GM18868 (cell line): ENCODE measurements at regions not wholly inside any gene's neighbourhood (a gene's known extent, or its start where the extent isn't known, plus 50 kb on each side); places are given as distances from the start of the nearest gene placed in this dataset.
A peak's percentile ranks its signal among the peaks of the same experiment; 100 is the strongest.

ENCODE experiments used
- ATAC-seq: cut with Tn5 transposase; IDR thresholded peaks from one replicate; pipeline ENCODE4 v1.9.1; 2021; ENCODE audit warnings: mild to moderate bottlenecking, moderate library complexity; ENCODE audit not compliant: unreplicated experiment

GRCh38 chr4:129394635-129395034, 298.7 kb downstream of the C4orf33 start:
- no peak for ATAC-seq

- no peak for ATAC-seq
Measured at GRCh38 chr4:129403848-129404247, 307.9 kb downstream of the C4orf33 start.

GRCh38 chr4:129410115-129410514, 314.2 kb downstream of the C4orf33 start:
- ATAC-seq: no peak

GRCh38 chr4:129415004-129415403, 319.1 kb downstream of the C4orf33 start:
- ATAC-seq: no peak

- no peak for ATAC-seq
Measured at GRCh38 chr4:129420637-129421036, 324.7 kb downstream of the C4orf33 start.

GRCh38 chr4:129422277-129422676, 326.3 kb downstream of the C4orf33 start:
- no peak for ATAC-seq

GRCh38 chr4:129428454-129428853, 332.5 kb downstream of the C4orf33 start:
- no peak for ATAC-seq

GRCh38 chr4:129429581-129430320, 333.8 kb downstream of the C4orf33 start:
- peak; percentile 47 for ATAC-seq

- no peak for ATAC-seq
Measured at GRCh38 chr4:129437347-129437746, 341.4 kb downstream of the C4orf33 start.

- no peak for ATAC-seq
Measured at GRCh38 chr4:129438456-129438981, 342.6 kb downstream of the C4orf33 start.

- ATAC-seq: no peak
Measured at GRCh38 chr4:129446074-129446473, 350.1 kb downstream of the C4orf33 start.

- ATAC-seq: no peak
Measured at GRCh38 chr4:129453524-129454200, 357.7 kb downstream of the C4orf33 start.

GRCh38 chr4:129455482-129455881, 359.5 kb downstream of the C4orf33 start:
- ATAC-seq: no peak

GRCh38 chr4:129468624-129469023, 372.7 kb downstream of the C4orf33 start:
- no peak for ATAC-seq

GRCh38 chr4:129474698-129475097, 378.7 kb downstream of the C4orf33 start:
- no peak for ATAC-seq

GRCh38 chr4:129481107-129481506, 385.2 kb downstream of the C4orf33 start:
- ATAC-seq: no peak

- no peak for ATAC-seq
Measured at GRCh38 chr4:129488427-129488826, 392.5 kb downstream of the C4orf33 start.

- ATAC-seq: no peak
Measured at GRCh38 chr4:129490516-129490915, 394.6 kb downstream of the C4orf33 start.

- no peak for ATAC-seq
Measured at GRCh38 chr4:129498626-129499025, 402.7 kb downstream of the C4orf33 start.

- no peak for ATAC-seq
Measured at GRCh38 chr4:129514852-129515251, 418.9 kb downstream of the C4orf33 start.

GRCh38 chr4:129515356-129515755, 419.4 kb downstream of the C4orf33 start:
- no peak for ATAC-seq

GRCh38 chr4:129526812-129527211, 430.9 kb downstream of the C4orf33 start:
- no peak for ATAC-seq
